Stimulated activated memory B cell treated with anti-CD40 and anti-IgM and Interleukin-4, amounts not matched to agents 10 μg/mL and 1 μg/mL and 100 μg/mL, for 72 hours (primary cell): ENCODE measurements at regions not wholly inside any gene's neighbourhood (a gene's known extent, or its start where the extent isn't known, plus 50 kb on each side); places are given as distances from the start of the nearest gene placed in this dataset.

ENCODE experiments used
- ATAC-seq: fragments of 150-1000 bp; cut with Tn5 transposase; 2 replicates; pipeline ENCODE4 v1.10.0; 2021
- H3K27ac Mint-ChIP-seq: one replicate; pipeline ENCODE4 v1.8.0; 2022; ENCODE audit warnings: mild to moderate bottlenecking, mixed read lengths
- H3K27me3 Mint-ChIP-seq: one replicate; pipeline ENCODE4 v1.8.0; 2022; ENCODE audit warnings: mixed read lengths
- H3K36me3 Mint-ChIP-seq: one replicate; pipeline ENCODE4 v1.8.0; 2022; ENCODE audit warnings: mixed read lengths
- H3K4me1 Mint-ChIP-seq: one replicate; pipeline ENCODE4 v1.8.0; 2022; ENCODE audit warnings: mixed read lengths
- H3K4me3 Mint-ChIP-seq: one replicate; pipeline ENCODE4 v1.8.0; 2022; ENCODE audit warnings: mild to moderate bottlenecking, moderate library complexity, mixed read lengths
- H3K9me3 Mint-ChIP-seq: one replicate; pipeline ENCODE4 v1.8.0; 2022; ENCODE audit warnings: mixed read lengths

GRCh38 chr2:10214179-10214578 is 88.5 kb upstream of the HPCAL1 start:
- H3K27me3 Mint-ChIP-seq = no peaks in the 10 kb centered on the region
- no peak overlapping the region for H3K4me3 Mint-ChIP-seq
- no peaks in the 10 kb centered on the region for H3K9me3 Mint-ChIP-seq
- ATAC-seq = no peak
- H3K36me3 Mint-ChIP-seq = no peaks in the 10 kb centered on the region
- H3K4me1 Mint-ChIP-seq = no peaks in the 10 kb centered on the region
- no peak overlapping the region for H3K27ac Mint-ChIP-seq

GRCh38 chr2:10215393-10215935 is 87.2 kb upstream of the HPCAL1 start:
- Mint-ChIP-seq H3K36me3 (no peaks in the 10 kb centered on the region), H3K4me1 (no peaks in the 10 kb centered on the region), H3K9me3 (no peaks in the 10 kb centered on the region), H3K27ac (no peak overlapping the region), H3K4me3 (no peak overlapping the region), H3K27me3 (no peaks in the 10 kb centered on the region)
- ATAC-seq = no peak

GRCh38 chr2:10216677-10217488 is 85.8 kb upstream of the HPCAL1 start:
- no peak for ATAC-seq
- Mint-ChIP-seq H3K27ac (no peak overlapping the region), H3K4me3 (no peak overlapping the region), H3K27me3 (peaks cover 5% of the 10 kb centered on the region), H3K36me3 (no peaks in the 10 kb centered on the region), H3K9me3 (no peaks in the 10 kb centered on the region), H3K4me1 (no peaks in the 10 kb centered on the region)

GRCh38 chr2:10217489-10218435 is 84.9 kb upstream of the HPCAL1 start:
- no peak for ATAC-seq
- no peaks in the 10 kb centered on the region for H3K36me3 Mint-ChIP-seq
- H3K9me3 Mint-ChIP-seq = no peaks in the 10 kb centered on the region
- H3K27ac Mint-ChIP-seq = no peak overlapping the region
- no peaks in the 10 kb centered on the region for H3K4me1 Mint-ChIP-seq
- H3K27me3 Mint-ChIP-seq = peaks cover 10% of the 10 kb centered on the region
- H3K4me3 Mint-ChIP-seq = no peak overlapping the region

GRCh38 chr2:10220045-10220901 is 82.4 kb upstream of the HPCAL1 start:
- Mint-ChIP-seq H3K4me3 (no peak overlapping the region), H3K9me3 (no peaks in the 10 kb centered on the region), H3K4me1 (no peaks in the 10 kb centered on the region), H3K36me3 (no peaks in the 10 kb centered on the region), H3K27me3 (peaks cover 10% of the 10 kb centered on the region), H3K27ac (no peak overlapping the region)
- ATAC-seq = no peak

GRCh38 chr2:10220902-10221391 is 81.8 kb upstream of the HPCAL1 start:
- H3K4me3 Mint-ChIP-seq = no peak overlapping the region
- H3K27me3 Mint-ChIP-seq = peaks cover 10% of the 10 kb centered on the region
- no peak for ATAC-seq
- no peaks in the 10 kb centered on the region for H3K36me3 Mint-ChIP-seq
- H3K27ac Mint-ChIP-seq = no peak overlapping the region
- no peaks in the 10 kb centered on the region for H3K4me1 Mint-ChIP-seq
- no peaks in the 10 kb centered on the region for H3K9me3 Mint-ChIP-seq

GRCh38 chr2:10221443-10221842 is 81.3 kb upstream of the HPCAL1 start:
- Mint-ChIP-seq H3K27me3 (peaks cover 10% of the 10 kb centered on the region), H3K36me3 (no peaks in the 10 kb centered on the region), H3K27ac (no peak overlapping the region), H3K4me1 (no peaks in the 10 kb centered on the region), H3K4me3 (no peak overlapping the region), H3K9me3 (no peaks in the 10 kb centered on the region)
- ATAC-seq = no peak

GRCh38 chr2:10221976-10222870 is 80.5 kb upstream of the HPCAL1 start:
- Mint-ChIP-seq H3K4me1 (no peaks in the 10 kb centered on the region), H3K27ac (no peak overlapping the region), H3K4me3 (no peak overlapping the region), H3K27me3 (peaks cover 10% of the 10 kb centered on the region), H3K9me3 (no peaks in the 10 kb centered on the region), H3K36me3 (no peaks in the 10 kb centered on the region)
- no peak for ATAC-seq

GRCh38 chr2:10223471-10223870 is 79.2 kb upstream of the HPCAL1 start:
- ATAC-seq = no peak
- H3K4me1 Mint-ChIP-seq = no peaks in the 10 kb centered on the region
- H3K9me3 Mint-ChIP-seq = no peaks in the 10 kb centered on the region
- no peaks in the 10 kb centered on the region for H3K36me3 Mint-ChIP-seq
- H3K27ac Mint-ChIP-seq = no peak overlapping the region
- peaks cover 10% of the 10 kb centered on the region for H3K27me3 Mint-ChIP-seq
- H3K4me3 Mint-ChIP-seq = no peak overlapping the region

GRCh38 chr2:10223932-10224720 is 78.6 kb upstream of the HPCAL1 start:
- peaks cover 10% of the 10 kb centered on the region for H3K27me3 Mint-ChIP-seq
- no peak overlapping the region for H3K27ac Mint-ChIP-seq
- no peaks in the 10 kb centered on the region for H3K9me3 Mint-ChIP-seq
- no peaks in the 10 kb centered on the region for H3K36me3 Mint-ChIP-seq
- no peak for ATAC-seq
- H3K4me3 Mint-ChIP-seq = no peak overlapping the region
- no peaks in the 10 kb centered on the region for H3K4me1 Mint-ChIP-seq

- no peak for ATAC-seq
Observed at GRCh38 chr2:10224734-10225133, 78.0 kb upstream of the HPCAL1 start.

GRCh38 chr2:10225291-10226037 is 77.2 kb upstream of the HPCAL1 start:
- Mint-ChIP-seq H3K9me3 (no peaks in the 10 kb centered on the region), H3K27ac (no peak overlapping the region), H3K27me3 (peaks cover 10% of the 10 kb centered on the region), H3K4me3 (no peak overlapping the region), H3K36me3 (no peaks in the 10 kb centered on the region), H3K4me1 (no peaks in the 10 kb centered on the region)
- ATAC-seq = no peak

More at GRCh38 chr2:10224734-10225133, 78.0 kb upstream of the HPCAL1 start:
- Mint-ChIP-seq H3K36me3 (no peaks in the 10 kb centered on the region), H3K4me1 (no peaks in the 10 kb centered on the region), H3K27me3 (peaks cover 10% of the 10 kb centered on the region), H3K4me3 (no peak overlapping the region), H3K9me3 (no peaks in the 10 kb centered on the region), H3K27ac (no peak overlapping the region)
